ENCODE measurements at regions not wholly inside any gene's neighbourhood (a gene's known extent, or its start where the extent isn't known, plus 50 kb on each side); places are given as distances from the start of the nearest gene placed in this dataset.
A peak's percentile ranks its signal among the peaks of the same experiment; 100 is the strongest.

- no peak for DNase-seq
These were observed 410.9 kb upstream of the PROK2 start for GRCh38 chr3:72195895-72196294.

DNA sequence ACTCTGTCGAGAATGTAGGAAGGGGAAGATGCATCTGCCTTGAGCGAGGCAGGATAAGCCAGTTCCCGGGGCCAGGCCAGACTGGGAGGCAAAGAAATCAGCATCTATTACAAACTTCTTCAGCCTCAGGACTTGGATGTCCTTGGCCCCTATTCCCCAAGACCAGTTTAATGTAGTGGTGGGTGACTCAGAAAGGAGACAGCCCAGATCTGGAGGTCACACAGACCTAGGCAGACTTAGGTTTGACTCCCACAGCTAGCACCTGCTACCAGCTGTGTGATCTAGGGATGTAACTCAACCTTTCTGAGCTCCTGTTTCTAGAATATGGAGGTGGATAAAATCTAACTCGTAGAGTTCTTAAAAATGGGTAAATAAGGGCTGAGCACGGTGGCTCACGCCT lies 409.5 kb upstream of the PROK2 start:
- no peak for DNase-seq

DNA sequence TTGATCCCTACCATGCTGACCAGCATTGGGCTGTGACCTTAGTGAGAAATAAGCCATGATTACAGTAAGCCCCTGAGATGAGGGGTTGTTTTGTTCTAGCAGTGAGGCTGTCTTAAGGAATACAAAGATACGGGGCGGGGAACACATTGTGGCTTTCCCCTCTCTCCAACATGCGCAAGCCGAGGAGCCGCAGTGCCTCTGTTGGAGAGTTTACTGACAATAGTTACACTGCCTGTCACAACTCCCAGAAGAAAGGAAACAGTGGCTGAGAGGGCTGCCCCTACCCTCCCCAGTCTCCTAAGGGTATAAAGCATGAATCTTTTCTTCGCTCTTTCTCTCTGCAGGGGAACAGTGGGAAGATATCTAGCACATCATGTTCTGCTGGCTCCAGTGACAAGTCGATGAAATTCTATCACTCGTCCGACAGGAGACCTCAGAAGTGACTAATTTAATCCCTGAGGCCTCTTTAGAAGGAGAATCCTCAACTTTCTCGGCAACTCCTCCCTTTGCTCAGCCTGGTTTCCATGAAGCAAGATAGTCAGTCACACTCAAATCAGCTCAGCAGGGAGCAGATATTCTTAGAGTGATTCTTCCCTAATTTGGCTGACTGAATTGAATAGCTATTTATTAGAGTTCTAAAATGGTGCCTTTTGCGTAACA lies 409.0 kb upstream of the PROK2 start:
- DNase-seq, result no peak

GRCh38 chr3:72192572-72192971 lies 407.6 kb upstream of the PROK2 start:
- DNase-seq, result no peak

GRCh38 chr3:72191209-72191960 lies 406.4 kb upstream of the PROK2 start:
- no peak for DNase-seq

- DNase-seq, result peak; percentile 44
These were observed 405.1 kb upstream of the PROK2 start for GRCh38 chr3:72190050-72190449.

- peak; percentile 24 for DNase-seq
These were observed 404.4 kb upstream of the PROK2 start for GRCh38 chr3:72189339-72189738.

GRCh38 chr3:72188536-72188935 lies 403.6 kb upstream of the PROK2 start:
- DNase-seq, result no peak

DNA sequence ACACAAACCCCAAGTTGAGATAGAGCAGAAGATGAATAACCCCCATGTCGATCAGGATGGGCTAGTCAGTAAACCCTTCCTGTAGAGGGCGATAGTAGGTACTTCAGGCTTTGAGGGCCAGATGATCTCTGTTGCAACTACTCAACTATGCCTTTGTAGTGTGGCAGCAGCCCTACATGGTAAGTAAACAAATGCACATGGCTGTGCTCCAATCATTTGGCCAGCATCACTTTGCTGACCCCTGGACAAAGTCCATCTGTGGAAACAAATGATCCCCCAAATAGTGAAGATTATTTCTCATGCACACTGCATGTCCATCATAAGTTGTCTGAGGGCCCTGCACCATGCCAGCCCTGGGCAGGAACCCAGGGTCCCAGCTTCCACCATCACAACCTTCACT lies 402.2 kb upstream of the PROK2 start:
- no peak for DNase-seq

GRCh38 chr3:72186400-72186855 lies 401.5 kb upstream of the PROK2 start:
- no peak for DNase-seq

DNA sequence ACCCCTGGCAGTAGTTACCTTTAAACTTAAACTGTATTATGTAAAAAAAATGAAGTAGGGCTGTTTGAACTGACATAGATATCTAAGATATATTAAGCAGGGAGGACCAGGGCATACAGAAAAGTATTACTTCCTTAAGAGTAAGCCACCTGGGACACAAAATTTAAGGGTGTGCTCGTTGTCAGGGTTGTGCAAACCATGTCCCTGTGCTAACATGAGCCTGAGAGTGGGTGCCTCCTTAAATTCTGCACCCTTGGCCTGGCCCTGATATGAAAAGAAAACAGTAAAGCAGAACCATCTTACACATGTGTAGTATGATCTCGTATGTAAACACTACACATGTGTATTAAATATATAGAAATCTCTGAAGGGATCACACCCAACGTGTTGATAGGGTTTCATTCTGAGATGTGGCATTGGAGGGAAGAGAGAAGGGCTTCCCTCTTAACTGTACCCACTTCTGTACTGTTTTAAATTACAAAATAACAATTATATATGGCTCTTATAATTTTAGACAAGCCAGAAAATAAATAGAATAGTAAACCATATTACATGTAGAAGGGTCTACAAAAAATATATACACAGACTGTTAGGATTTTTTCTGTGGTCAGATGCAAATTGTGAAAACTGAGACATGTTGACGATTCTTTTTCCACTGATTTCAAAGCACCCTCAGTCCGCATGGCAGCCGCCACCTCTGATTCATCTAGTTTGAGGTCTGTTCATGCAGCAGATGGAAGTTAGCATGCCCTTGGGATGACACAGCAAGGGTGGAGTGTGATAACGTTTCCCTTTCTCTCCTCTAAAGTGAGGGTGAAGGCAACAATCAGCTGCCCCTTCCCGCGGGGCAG lies 400.8 kb upstream of the PROK2 start:
- DNase-seq, result no peak

- no peak for DNase-seq
These were observed 398.5 kb upstream of the PROK2 start for GRCh38 chr3:72183489-72183888.

- DNase-seq, result no peak
These were observed 397.3 kb upstream of the PROK2 start for GRCh38 chr3:72182206-72182605.

DNA sequence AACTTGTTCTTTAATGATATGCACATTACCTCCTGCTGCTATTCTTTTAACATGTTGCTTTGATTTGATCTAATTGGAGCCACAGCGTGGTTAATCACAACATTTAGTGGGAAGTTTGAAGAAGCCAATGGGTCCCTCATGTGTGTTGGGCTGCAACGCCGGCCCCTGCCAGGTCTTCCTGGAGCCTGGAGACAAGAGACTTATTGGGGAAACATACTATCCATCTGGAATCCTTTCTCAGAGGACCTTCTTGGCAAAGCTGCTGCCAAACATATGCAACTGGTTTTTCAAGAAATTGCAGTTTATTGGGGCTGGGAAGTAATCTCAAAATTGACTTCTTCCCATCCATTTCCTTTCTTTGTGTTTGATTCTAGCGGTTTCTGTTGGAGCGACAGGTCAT lies 396.3 kb upstream of the PROK2 start:
- DNase-seq, result no peak

- no peak for DNase-seq
These were observed 395.5 kb upstream of the PROK2 start for GRCh38 chr3:72180405-72180804.

DNA sequence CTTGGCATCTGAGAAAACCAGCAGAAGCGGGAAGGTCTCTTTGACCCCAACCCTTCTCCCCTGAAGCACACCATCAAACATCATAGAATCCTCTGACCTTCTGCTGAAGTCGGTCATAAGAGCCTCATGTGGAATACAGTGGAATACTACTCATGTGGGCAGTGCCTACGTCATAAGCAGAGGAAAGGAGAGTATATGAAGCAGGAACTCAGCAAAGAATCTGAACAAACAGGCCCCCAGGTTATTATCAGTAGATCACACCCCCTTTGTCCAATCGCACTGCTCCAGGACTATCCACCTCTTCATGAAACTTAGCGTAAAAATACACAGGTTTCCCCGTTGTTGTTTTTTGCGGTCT lies 394.1 kb upstream of the PROK2 start:
- no peak for DNase-seq

DNA sequence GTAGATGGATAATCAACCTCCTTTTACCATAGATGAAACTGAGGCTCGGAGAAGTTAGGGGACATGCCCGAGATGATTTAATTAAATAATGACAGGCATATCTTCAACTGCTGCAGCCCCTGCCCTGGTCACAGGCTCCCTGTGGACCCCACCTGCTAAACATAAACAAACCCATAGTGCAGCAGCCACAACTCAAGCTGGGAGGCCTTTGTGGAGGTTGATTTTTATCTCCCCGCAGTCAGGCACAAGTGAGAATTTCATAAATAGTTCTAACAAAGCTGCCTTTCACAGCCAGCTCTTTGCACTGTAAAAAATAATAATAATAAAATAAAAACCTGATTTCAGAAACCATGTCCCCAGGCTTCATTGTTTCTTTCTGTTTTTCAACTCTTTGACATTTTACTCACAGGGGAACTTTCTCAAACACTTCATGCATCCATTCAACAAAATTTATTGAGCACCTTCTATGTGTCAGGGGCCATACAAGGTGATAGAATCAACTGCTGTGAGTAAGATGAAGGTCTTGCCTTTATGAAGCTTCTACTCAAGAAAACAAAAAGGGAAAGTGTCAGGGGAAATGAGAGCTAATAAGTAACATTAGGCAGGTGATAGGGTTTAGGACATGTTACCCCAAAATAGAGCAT lies 393.6 kb upstream of the PROK2 start:
- no peak for DNase-seq

GRCh38 chr3:72177075-72178050 lies 392.4 kb upstream of the PROK2 start:
- DNase-seq, result peak; percentile 69

DNA sequence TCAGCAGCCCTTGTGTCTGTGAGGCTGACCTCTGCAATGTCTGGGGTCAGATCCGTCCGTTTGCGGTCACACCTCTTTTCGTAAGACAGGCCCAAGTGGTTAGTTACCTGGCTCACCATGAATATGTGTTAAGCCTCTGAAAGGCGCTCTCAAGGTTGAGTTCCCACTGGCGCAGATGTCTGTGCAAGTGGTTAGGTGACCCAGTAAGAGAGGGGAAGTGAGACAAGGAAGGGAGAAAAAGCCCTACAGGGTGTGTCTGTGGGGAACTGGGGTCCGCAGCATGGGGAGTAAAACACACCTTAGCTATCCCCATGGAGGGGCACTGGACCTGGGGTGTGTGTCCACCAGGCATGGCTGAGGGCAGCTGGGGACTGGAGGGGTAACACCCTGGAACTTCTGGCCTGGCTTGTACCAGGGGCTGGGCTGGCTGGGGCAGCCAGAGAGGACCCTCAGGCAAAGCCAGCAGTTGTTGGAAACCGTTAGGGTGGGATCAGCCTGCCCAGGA lies 391.6 kb upstream of the PROK2 start:
- no peak for DNase-seq

DNA sequence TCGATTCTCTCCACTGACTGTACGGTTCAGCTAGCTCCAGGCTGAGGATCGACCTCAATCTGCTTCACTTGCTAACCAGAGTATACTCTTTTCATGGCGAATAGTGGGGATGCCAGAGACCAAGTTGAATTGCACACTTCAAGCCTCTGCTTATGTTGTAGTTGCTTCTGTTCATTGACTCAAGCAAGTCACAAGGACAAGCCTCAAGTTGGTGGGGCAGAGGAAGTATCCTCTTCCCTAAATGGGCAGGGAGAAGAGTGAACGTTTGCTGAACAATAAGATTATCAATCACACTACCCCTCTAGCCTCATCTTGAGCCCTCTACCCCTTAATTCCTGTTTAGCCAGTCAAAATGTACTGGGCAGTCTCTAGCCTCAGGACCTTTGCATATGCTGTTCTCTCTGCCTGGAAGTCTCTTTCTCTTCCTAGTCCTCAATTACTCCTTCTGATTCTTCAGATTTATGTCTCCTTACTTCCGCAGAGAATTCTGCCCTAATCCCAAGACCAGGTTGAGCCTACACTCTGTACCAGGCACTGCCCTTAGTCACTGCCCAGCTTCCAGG lies 390.4 kb upstream of the PROK2 start:
- no peak for DNase-seq

- DNase-seq, result no peak
These were observed 389.9 kb upstream of the PROK2 start for GRCh38 chr3:72174890-72175289.

All from hindlimb muscle (tissue), 1 donor.